Duodenal mucosa (tissue), 2 donors: ENCODE measurements at regions not wholly inside any gene's neighbourhood (a gene's known extent, or its start where the extent isn't known, plus 50 kb on each side); places are given as distances from the start of the nearest gene placed in this dataset.

Source experiments
- H3K27ac ChIP-seq: one replicate; pipeline ENCODE4 v1.7.0; 2013; ENCODE audit warnings: low read depth, low read length
- H3K27me3 ChIP-seq, 2 donors: one replicate each; pipeline ENCODE4 v1.7.0; 2013; ENCODE audit warnings: low read length in 2 of 2, control low read depth in 1 of 2; ENCODE audit not compliant: insufficient read depth in 2 of 2, control insufficient read depth in 1 of 2
- H3K36me3 ChIP-seq, 2 donors: one replicate each; pipeline ENCODE4 v1.7.0; 2013; ENCODE audit warnings: low read length in 2 of 2, control low read depth in 1 of 2; ENCODE audit not compliant: insufficient read depth in 2 of 2, control insufficient read depth in 1 of 2
- H3K4me1 ChIP-seq, 2 donors: one replicate each; pipeline ENCODE4 v1.7.0; 2013; ENCODE audit warnings: low read length in 2 of 2, control low read depth in 1 of 2; ENCODE audit not compliant: insufficient read depth in 2 of 2, control insufficient read depth in 1 of 2
- H3K4me3 ChIP-seq, 2 donors: one replicate each; pipeline ENCODE4 v1.7.0; 2013; ENCODE audit warnings: low read length in 2 of 2, low read depth in 1 of 2
- H3K9ac ChIP-seq, 2 donors: one replicate each; pipeline ENCODE4 v1.7.0; 2013; ENCODE audit warnings: low read length in 2 of 2, low read depth in 1 of 2
- H3K9me3 ChIP-seq, 2 donors: one replicate each; pipeline ENCODE4 v1.7.0; 2013; ENCODE audit warnings: low read length in 2 of 2, control low read depth in 1 of 2; ENCODE audit not compliant: control insufficient read depth in 1 of 2

GRCh38 chrY:7453336-7453735, 541.8 kb upstream of the AMELY start:
- Histone ChIP-seq H3K27ac (no peak overlapping the region), H3K27me3 (no peaks in the 10 kb centered on the region), H3K4me1 (no peaks in the 10 kb centered on the region), H3K9me3 (no peaks in the 10 kb centered on the region), H3K9ac (no peak overlapping the region), H3K36me3 (no peaks in the 10 kb centered on the region), H3K4me3 (no peak overlapping the region)

DNA sequence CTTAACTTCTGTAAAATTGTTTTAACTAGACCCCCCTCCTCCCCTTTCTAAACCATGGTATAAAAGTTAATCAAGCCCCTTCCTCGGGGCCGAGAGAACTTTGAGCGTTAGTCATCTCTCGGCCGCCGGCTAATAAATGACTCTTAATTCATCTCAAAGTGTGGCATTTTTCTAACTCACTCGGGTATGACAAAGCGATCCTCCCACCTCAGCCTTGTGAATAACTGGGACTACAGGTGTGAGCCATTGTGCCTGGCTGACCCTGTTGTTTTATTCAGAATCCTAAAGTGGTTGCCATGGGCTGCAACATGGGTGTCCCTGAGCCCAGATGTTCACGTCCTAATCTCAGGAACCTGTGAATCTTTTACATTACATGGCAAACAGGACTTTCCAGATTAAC, 540.7 kb upstream of the AMELY start:
- H3K9ac ChIP-seq = no peak overlapping the region
- no peak overlapping the region for H3K4me3 ChIP-seq
- H3K4me1 ChIP-seq = no peaks in the 10 kb centered on the region
- H3K9me3 ChIP-seq = no peaks in the 10 kb centered on the region
- no peaks in the 10 kb centered on the region for H3K27me3 ChIP-seq
- no peaks in the 10 kb centered on the region for H3K36me3 ChIP-seq
- no peak overlapping the region for H3K27ac ChIP-seq

DNA sequence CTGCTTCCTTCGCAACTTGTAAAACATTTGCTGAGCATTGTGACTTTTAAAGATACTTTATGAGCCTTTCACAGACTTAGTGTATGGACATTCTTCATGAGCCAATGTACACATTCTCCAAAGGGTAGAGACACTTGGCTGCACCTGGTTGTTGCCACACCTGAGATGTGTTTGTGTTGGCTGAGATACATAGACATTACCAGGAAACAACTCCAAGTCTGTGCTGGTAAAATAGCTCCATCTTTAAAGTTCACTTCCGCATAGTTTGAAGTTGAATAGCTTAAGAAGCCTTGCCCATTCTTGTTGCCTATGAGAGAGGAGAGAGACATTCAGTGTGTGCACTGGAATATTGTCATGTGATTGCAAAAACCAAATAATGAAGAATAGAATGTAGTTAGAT, 538.3 kb upstream of the AMELY start:
- Histone ChIP-seq H3K27ac (no peak overlapping the region), H3K36me3 (no peaks in the 10 kb centered on the region), H3K9ac (no peak overlapping the region), H3K9me3 (no peaks in the 10 kb centered on the region), H3K4me1 (no peaks in the 10 kb centered on the region), H3K27me3 (no peaks in the 10 kb centered on the region), H3K4me3 (no peak overlapping the region)

DNA sequence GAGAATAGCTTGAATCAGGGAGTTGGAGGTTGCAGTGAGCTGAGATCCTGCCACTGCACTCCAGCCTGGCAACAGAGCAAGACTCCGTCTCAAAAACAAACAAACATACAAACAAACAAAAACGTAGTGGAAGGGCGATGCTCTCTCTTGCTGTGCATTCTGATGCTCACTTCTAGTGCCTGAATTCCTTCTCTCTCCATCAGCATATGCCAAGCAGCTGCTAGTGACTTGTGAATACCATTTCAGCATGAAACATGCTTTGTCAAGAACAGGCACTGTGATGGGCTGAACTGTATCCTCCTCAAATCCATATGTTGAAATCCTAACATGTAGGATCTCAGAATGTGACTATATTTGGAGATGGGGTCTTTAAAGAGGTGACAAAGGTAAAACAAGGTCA, 537.1 kb upstream of the AMELY start:
- H3K36me3 ChIP-seq = no peaks in the 10 kb centered on the region

GRCh38 chrY:7447881-7448516, 536.4 kb upstream of the AMELY start:
- Histone ChIP-seq H3K9ac (no peak overlapping the region), H3K27ac (no peak overlapping the region), H3K4me3 (no peak overlapping the region), H3K4me1 (no peaks in the 10 kb centered on the region), H3K9me3 (no peaks in the 10 kb centered on the region), H3K36me3 (no peaks in the 10 kb centered on the region), H3K27me3 (no peaks in the 10 kb centered on the region)

More for the DNA sequence above, 537.1 kb upstream of the AMELY start:
- H3K4me1 ChIP-seq = no peaks in the 10 kb centered on the region
- H3K27ac ChIP-seq = no peak overlapping the region
- H3K9me3 ChIP-seq = no peaks in the 10 kb centered on the region
- H3K4me3 ChIP-seq = no peak overlapping the region
- H3K27me3 ChIP-seq = no peaks in the 10 kb centered on the region
- no peak overlapping the region for H3K9ac ChIP-seq

- no peaks in the 10 kb centered on the region for H3K27me3 ChIP-seq
Observed at GRCh38 chrY:7444141-7444540, 532.6 kb upstream of the AMELY start.

DNA sequence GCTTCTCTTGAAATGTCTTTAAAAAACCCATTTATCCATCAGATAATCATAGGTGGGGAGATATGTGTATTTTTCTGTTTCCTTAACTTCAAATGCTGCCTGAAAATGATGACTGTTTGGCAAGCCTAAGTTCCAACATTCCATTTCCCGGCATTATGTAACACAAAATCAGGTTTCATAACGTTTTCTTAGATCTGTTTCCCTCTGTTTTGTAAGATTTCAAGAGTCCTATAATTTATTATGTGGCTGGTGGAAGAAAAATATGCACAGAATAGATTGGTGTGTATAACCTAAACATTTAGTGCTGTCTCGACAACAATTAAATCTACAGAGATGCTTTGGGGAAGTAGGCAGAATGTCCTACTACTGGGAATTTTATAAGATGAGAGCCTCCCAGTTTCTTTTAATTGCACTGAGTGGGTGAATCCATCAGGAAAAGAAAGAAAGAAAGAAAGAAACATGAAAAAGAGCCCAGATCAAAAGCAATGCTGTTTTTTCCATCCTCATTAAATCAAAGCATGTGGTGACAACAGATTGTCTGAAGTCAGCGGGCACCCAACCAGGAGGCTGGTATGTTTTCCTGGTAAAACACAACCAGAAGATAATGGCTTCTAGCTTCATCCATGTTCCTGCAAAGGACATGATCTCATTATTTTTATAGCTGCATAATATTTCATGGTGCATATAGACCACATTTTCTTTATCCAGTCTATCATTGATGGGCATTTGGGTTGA, 529.4 kb upstream of the AMELY start:
- no peaks in the 10 kb centered on the region for H3K4me1 ChIP-seq
- H3K27ac ChIP-seq = no peak overlapping the region
- H3K9ac ChIP-seq = no peak overlapping the region
- H3K4me3 ChIP-seq = no peak overlapping the region
- H3K9me3 ChIP-seq = no peaks in the 10 kb centered on the region
- H3K27me3 ChIP-seq = no peaks in the 10 kb centered on the region
- H3K36me3 ChIP-seq = no peaks in the 10 kb centered on the region

More at GRCh38 chrY:7444141-7444540, 532.6 kb upstream of the AMELY start:
- Histone ChIP-seq H3K4me1 (no peaks in the 10 kb centered on the region), H3K4me3 (no peak overlapping the region), H3K9me3 (no peaks in the 10 kb centered on the region), H3K36me3 (no peaks in the 10 kb centered on the region), H3K9ac (no peak overlapping the region), H3K27ac (no peak overlapping the region)

- no peaks in the 10 kb centered on the region for H3K27me3 ChIP-seq
- no peak overlapping the region for H3K4me3 ChIP-seq
- H3K9me3 ChIP-seq = no peaks in the 10 kb centered on the region
- no peaks in the 10 kb centered on the region for H3K36me3 ChIP-seq
- no peak overlapping the region for H3K9ac ChIP-seq
- H3K27ac ChIP-seq = no peak overlapping the region
- no peaks in the 10 kb centered on the region for H3K4me1 ChIP-seq
Observed at GRCh38 chrY:7437086-7437485, 525.5 kb upstream of the AMELY start.

DNA sequence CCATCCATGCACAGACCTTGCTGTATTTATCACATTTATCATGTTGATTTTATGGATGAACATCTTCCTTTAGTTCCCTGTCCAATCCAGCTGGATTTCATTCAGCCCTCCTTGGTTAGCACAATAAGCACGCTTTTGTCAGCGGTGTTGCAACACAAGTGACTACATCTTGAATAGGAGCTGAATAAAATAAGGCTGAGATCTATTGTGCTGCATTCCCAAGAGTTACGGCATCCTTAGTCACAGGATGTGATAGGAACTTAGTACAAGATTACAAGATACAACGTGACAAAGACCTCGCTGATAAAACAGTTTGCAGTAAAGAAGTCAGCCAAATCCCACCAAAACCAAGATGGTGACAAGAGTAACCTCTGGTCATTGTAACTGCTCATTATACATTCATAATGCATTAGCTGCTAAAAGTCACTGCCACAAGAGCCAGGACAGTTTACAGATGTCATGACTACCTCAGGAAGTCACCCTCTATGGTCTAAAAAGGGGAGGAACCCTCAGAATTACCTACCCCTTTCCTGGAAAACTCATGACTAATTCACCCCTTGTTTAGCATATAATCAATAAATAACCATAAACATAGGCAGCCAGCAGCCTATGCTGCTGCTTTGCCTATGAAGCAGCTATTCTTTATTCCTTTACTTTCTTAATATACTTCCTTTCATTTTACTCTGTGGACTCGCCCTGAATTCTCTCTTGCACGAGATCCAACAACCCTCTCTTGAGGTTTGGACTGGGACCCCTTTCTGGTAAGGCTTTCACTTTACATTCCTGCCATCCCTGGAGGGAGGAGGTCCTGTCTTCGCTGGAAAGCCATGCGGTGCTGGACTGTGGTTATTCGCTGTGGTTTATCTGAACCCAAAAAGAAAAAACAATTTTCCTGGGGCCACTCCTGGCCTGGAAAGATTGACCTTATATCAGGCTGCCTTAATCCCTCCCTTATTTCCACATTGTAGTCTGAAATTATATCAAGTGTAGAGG, 522.6 kb upstream of the AMELY start:
- Histone ChIP-seq H3K4me3 (no peak overlapping the region), H3K27ac (no peak overlapping the region), H3K9me3 (no peaks in the 10 kb centered on the region), H3K9ac (no peak overlapping the region), H3K4me1 (no peaks in the 10 kb centered on the region), H3K27me3 (no peaks in the 10 kb centered on the region), H3K36me3 (no peaks in the 10 kb centered on the region)

DNA sequence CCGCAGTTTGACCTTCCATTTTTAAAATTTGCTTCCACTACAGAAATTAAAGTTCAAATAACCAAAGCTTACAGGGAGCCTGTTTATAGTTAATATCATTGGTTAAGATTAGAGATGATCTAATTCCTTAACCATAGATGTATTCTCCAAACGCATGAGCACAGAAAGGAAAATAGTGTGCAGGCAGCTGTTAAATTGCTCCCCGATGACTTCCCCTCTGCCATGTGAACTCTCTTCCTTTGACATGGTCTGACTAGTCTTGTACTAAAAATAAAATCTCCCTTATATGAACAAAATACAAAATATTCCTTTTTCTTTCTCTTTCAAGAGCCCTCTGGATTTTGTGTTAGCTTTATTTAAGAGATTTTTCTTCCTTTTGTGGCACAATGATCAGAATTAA, 507.6 kb upstream of the AMELY start:
- Histone ChIP-seq H3K4me1 (no peaks in the 10 kb centered on the region), H3K27me3 (no peaks in the 10 kb centered on the region), H3K9ac (no peak overlapping the region), H3K4me3 (no peak overlapping the region), H3K27ac (no peak overlapping the region), H3K36me3 (no peaks in the 10 kb centered on the region), H3K9me3 (no peaks in the 10 kb centered on the region)
